Activated T-helper 9 cell treated with anti-CD3 and anti-CD28 coated beads, Interleukin-2, amount 50 U/mL, for 16 hours (primary cell): ENCODE measurements at regions not wholly inside any gene's neighbourhood (a gene's known extent, or its start where the extent isn't known, plus 50 kb on each side); places are given as distances from the start of the nearest gene placed in this dataset.
"Not testable (repeated sequence)": the region's sequence is repeated elsewhere in the genome, so short reads cannot be mapped to it uniquely, and the experiment has no call there.

Experiments used
- DNase-seq: peaks from one replicate; pipeline ENCODE4 v3.0.0-alpha.2; 2020; ENCODE audit warnings: low read depth

- DNase-seq: no peak
Measured at GRCh38 chr14:21978999-21979314, 305.3 kb upstream of the OR4E1 start.

- peak; percentile 34 for DNase-seq
Measured at GRCh38 chr14:21978184-21978998, 304.8 kb upstream of the OR4E1 start.

- no peak for DNase-seq
Measured at GRCh38 chr14:21974741-21975140, 301.1 kb upstream of the OR4E1 start.

- peak; percentile 30 for DNase-seq
Measured at GRCh38 chr14:21965042-21965441, 291.4 kb upstream of the OR4E1 start.

GRCh38 chr14:21964180-21964579, 290.6 kb upstream of the OR4E1 start:
- DNase-seq: no peak

GRCh38 chr14:21960636-21961035, 287.0 kb upstream of the OR4E1 start:
- DNase-seq: no peak

GRCh38 chr14:21941885-21942284, 268.3 kb upstream of the OR4E1 start:
- no peak for DNase-seq

GRCh38 chr14:21940887-21941856, 267.6 kb upstream of the OR4E1 start:
- DNase-seq: no peak

- DNase-seq: no peak
Measured at GRCh38 chr14:21939836-21940235, 266.2 kb upstream of the OR4E1 start.

GRCh38 chr14:21937996-21938395, 264.4 kb upstream of the OR4E1 start:
- DNase-seq: no peak

- no peak for DNase-seq
Measured at GRCh38 chr14:21933681-21934080, 260.1 kb upstream of the OR4E1 start.

GRCh38 chr14:21924479-21924878, 250.9 kb upstream of the OR4E1 start:
- peak; percentile 27 for DNase-seq

GRCh38 chr14:21923820-21924219, 250.2 kb upstream of the OR4E1 start:
- no peak for DNase-seq

GRCh38 chr14:21921453-21921852, 247.8 kb upstream of the OR4E1 start:
- DNase-seq: no peak

GRCh38 chr14:21917699-21918436, 244.2 kb upstream of the OR4E1 start:
- DNase-seq: peak; percentile 17

- DNase-seq: no peak
Measured at GRCh38 chr14:21915826-21916225, 242.2 kb upstream of the OR4E1 start.

- peak; percentile 52 for DNase-seq
Measured at GRCh38 chr14:21913759-21914158, 240.1 kb upstream of the OR4E1 start.

- no peak for DNase-seq
Measured at GRCh38 chr14:21912367-21912766, 238.7 kb upstream of the OR4E1 start.

GRCh38 chr14:21911877-21912276, 238.3 kb upstream of the OR4E1 start:
- no peak for DNase-seq

GRCh38 chr14:21910260-21910659, 236.6 kb upstream of the OR4E1 start:
- no peak for DNase-seq

- DNase-seq: no peak
Measured at GRCh38 chr14:21902561-21903181, 229.1 kb upstream of the OR4E1 start.

- DNase-seq: not testable (repeated sequence)
Measured at GRCh38 chr14:21894898-21895194, 221.2 kb upstream of the OR4E1 start.
